Caco-2 (cell line): ENCODE measurements at regions not wholly inside any gene's neighbourhood (a gene's known extent, or its start where the extent isn't known, plus 50 kb on each side); places are given as distances from the start of the nearest gene placed in this dataset.

ENCODE experiments used
- BruUV-seq: library from RNA; stranded (reverse); fragments of 400-500 nt; replicated peaks from 2 replicates; lab custom pipeline; 2021; lab: Mats Ljungman, UMichigan
- CTCF ChIA-PET: fragments of 300-600 bp; sonication (Branson Sonifier 250); formaldehyde crosslinking; loops from one replicate; lab custom pipeline; 2022; ENCODE audit warnings: antibody characterized with exemption; lab: Charles Lee
- POLR2A ChIA-PET: fragments of 300-600 bp; sonication (Branson Sonifier 250); formaldehyde crosslinking; loops from one replicate; lab custom pipeline; 2022; ENCODE audit warnings: antibody characterized with exemption; lab: Charles Lee
- DNase-seq, 2 experiments: peaks; one replicate each; pipeline versions ENCODE4 v3.0.0 to v3.0.0-alpha.2; 2020 to 2022
- H3K27me3 ChIP-seq: replicated peaks from 2 replicates; pipeline ENCODE4 v1.6.0; 2011; ENCODE audit warnings: low read length; ENCODE audit not compliant: control insufficient read depth, insufficient read depth
- H3K36me3 ChIP-seq: 2 replicates; pipeline ENCODE4 v1.5.1; 2011; ENCODE audit warnings: low read length; ENCODE audit not compliant: control insufficient read depth, insufficient read depth
- H3K4me1 ChIP-seq: fragments of 250-450 bp; sonication (Bioruptor Pico); 2 replicates; pipeline ENCODE4 v1.5.1; 2020; ENCODE audit warnings: mild to moderate bottlenecking
- H3K4me3 ChIP-seq: 2 replicates; pipeline ENCODE4 v1.5.1; 2011; ENCODE audit warnings: low read depth, mild to moderate bottlenecking, control low read depth, low read length
- H3K9me3 ChIP-seq: fragments of 250-450 bp; sonication (Bioruptor Pico); 2 replicates; pipeline ENCODE4 v1.5.1; 2020; ENCODE audit warnings: mild to moderate bottlenecking, moderate library complexity
- H3K27ac Mint-ChIP-seq: one replicate; pipeline ENCODE4 v1.8.0; 2022; ENCODE audit warnings: mixed read lengths; ENCODE audit not compliant: unreplicated experiment
- H3K27me3 Mint-ChIP-seq: one replicate; pipeline ENCODE4 v1.8.0; 2022; ENCODE audit warnings: mixed read lengths; ENCODE audit not compliant: insufficient read depth, unreplicated experiment
- H3K36me3 Mint-ChIP-seq: one replicate; pipeline ENCODE4 v1.8.0; 2022; ENCODE audit warnings: mild to moderate bottlenecking, mixed read lengths; ENCODE audit not compliant: insufficient read depth, unreplicated experiment
- H3K4me1 Mint-ChIP-seq: one replicate; pipeline ENCODE4 v1.8.0; 2022; ENCODE audit warnings: low read depth, mixed read lengths; ENCODE audit not compliant: unreplicated experiment
- H3K4me3 Mint-ChIP-seq: one replicate; pipeline ENCODE4 v1.8.0; 2022; ENCODE audit warnings: mild to moderate bottlenecking, moderate library complexity, mixed read lengths; ENCODE audit not compliant: unreplicated experiment
- H3K9me3 Mint-ChIP-seq: one replicate; pipeline ENCODE4 v1.8.0; 2022; ENCODE audit warnings: mixed read lengths; ENCODE audit not compliant: unreplicated experiment
- intact Hi-C: fragments of 100-400 bp; cut with micrococcal nuclease; formaldehyde crosslinking; loops from one replicate; pipeline ENCODE4 v1.10.0; 2022; ENCODE audit not compliant: unreplicated experiment
- TF ChIP-seq, protein P1 (sequence below), 2 experiments: fragments of 200-600 bp in 1 of 2; IDR thresholded peaks; 1 replicate in 1 of 2; 2 replicates in 1 of 2; pipeline versions ENCODE4 v1.5.1 to v1.8.0; 2011 to 2022; ENCODE audit warnings: antibody characterized with exemption in 1 of 2, control low read depth in 1 of 2, inconsistent platforms in 1 of 2, low read depth in 1 of 2, low read length in 1 of 2, mild to moderate bottlenecking in 1 of 2, moderate library complexity in 1 of 2; ENCODE audit not compliant: insufficient read depth in 1 of 2, severe bottlenecking in 1 of 2, unreplicated experiment in 1 of 2

- no peak overlapping the region for H3K4me3 ChIP-seq
- no peaks in the 10 kb centered on the region for H3K36me3 ChIP-seq
- Mint-ChIP-seq H3K4me3 (no peak overlapping the region), H3K9me3 (no peaks in the 10 kb centered on the region), H3K27me3 (no peaks in the 10 kb centered on the region), H3K27ac (no peak overlapping the region), H3K36me3 (no peaks in the 10 kb centered on the region), H3K4me1 (no peaks in the 10 kb centered on the region)
- no peaks in the 10 kb centered on the region for H3K27me3 ChIP-seq
- intact Hi-C loops, result no loop called here
- ChIA-PET CTCF (no interaction called here), POLR2A (no interaction called here)
- no peaks in the 10 kb centered on the region for H3K9me3 ChIP-seq
- no peak for DNase-seq
- TF ChIP-seq, protein P1, sequence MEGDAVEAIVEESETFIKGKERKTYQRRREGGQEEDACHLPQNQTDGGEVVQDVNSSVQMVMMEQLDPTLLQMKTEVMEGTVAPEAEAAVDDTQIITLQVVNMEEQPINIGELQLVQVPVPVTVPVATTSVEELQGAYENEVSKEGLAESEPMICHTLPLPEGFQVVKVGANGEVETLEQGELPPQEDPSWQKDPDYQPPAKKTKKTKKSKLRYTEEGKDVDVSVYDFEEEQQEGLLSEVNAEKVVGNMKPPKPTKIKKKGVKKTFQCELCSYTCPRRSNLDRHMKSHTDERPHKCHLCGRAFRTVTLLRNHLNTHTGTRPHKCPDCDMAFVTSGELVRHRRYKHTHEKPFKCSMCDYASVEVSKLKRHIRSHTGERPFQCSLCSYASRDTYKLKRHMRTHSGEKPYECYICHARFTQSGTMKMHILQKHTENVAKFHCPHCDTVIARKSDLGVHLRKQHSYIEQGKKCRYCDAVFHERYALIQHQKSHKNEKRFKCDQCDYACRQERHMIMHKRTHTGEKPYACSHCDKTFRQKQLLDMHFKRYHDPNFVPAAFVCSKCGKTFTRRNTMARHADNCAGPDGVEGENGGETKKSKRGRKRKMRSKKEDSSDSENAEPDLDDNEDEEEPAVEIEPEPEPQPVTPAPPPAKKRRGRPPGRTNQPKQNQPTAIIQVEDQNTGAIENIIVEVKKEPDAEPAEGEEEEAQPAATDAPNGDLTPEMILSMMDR (IDR thresholded peaks at IDR 0.05; ENCODE audit: insufficient read depth in 1 of 2, low read depth in 1 of 2, low read length in 1 of 2, severe bottlenecking in 1 of 2, unreplicated experiment in 1 of 2), result no peak
- BruUV-seq, result no TSS peak
- H3K4me1 ChIP-seq, result no peaks in the 10 kb centered on the region
Observed at GRCh38 chr1:4064150-4064889, 164.2 kb upstream of the C1orf174 start.

DNA sequence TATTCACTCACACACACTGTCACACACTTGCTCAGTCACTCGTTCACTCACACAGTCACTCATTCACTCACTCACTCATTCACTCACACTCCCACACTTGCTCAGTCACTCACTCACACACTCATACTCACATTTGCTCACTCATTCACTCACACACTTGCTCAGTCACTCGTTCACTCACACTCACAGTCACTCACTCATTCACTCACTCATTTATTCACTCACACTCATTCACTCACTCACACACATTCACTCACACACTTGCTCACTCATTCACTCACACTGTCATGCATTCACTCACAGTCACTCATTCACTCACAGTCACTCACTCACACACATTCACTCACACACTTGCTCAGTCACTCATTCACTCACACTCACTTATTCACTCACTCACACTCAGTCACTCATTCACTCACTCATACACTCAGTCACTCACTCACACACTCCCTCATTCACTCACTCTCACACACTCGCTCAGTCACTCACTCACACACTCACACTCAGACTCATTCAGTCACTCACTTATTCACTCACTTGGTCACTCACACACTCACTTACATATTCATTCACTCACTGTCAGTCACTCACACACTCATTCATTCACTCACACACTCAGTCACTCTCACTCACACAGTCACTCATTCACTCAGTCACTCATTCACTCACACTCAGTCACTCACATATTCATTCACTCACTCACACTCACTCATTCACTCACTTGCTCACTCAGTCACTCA lies 167.0 kb upstream of the C1orf174 start:
- ChIA-PET CTCF (no interaction called here), POLR2A (no interaction called here)
- Histone ChIP-seq H3K4me3 (no peak overlapping the region), H3K27me3 (no peaks in the 10 kb centered on the region), H3K36me3 (no peaks in the 10 kb centered on the region), H3K4me1 (no peaks in the 10 kb centered on the region), H3K9me3 (no peaks in the 10 kb centered on the region)
- Mint-ChIP-seq H3K4me3 (no peak overlapping the region), H3K27ac (no peak overlapping the region), H3K27me3 (peaks cover 4% of the 10 kb centered on the region), H3K36me3 (no peaks in the 10 kb centered on the region), H3K9me3 (no peaks in the 10 kb centered on the region), H3K4me1 (no peaks in the 10 kb centered on the region)
- BruUV-seq, result no TSS peak
- DNase-seq, result no peak
- TF ChIP-seq, protein P1 (IDR thresholded peaks at IDR 0.05; ENCODE audit: insufficient read depth in 1 of 2, low read depth in 1 of 2, low read length in 1 of 2, severe bottlenecking in 1 of 2, unreplicated experiment in 1 of 2), result no peak
- intact Hi-C loops, result no loop called here

DNA sequence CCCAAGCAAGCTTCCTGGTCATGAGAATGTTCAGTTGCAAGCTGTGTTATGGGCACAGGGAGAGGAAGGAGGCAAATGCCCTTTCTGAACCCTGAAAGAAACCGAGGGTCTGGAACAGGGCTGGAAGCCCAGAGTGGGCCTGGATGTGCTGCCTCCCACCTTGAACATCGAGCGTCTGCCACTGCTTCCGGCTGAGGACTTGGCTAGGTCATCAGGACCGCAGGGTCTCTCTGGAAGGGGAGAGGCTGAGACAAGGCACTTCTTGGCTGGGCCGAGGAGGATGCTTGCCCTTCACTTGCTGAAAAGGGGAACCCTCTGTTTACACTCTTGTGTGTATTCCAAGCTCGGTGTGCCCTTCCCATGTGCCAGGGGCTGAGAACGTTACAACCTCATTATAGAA lies 168.0 kb upstream of the C1orf174 start:
- H3K36me3 Mint-ChIP-seq, result no peaks in the 10 kb centered on the region
- no peaks in the 10 kb centered on the region for H3K36me3 ChIP-seq
- TF ChIP-seq, protein P1 (IDR thresholded peaks at IDR 0.05; ENCODE audit: insufficient read depth in 1 of 2, low read depth in 1 of 2, low read length in 1 of 2, severe bottlenecking in 1 of 2, unreplicated experiment in 1 of 2), result no peak
- DNase-seq, result no peak
- no peaks in the 10 kb centered on the region for H3K4me1 Mint-ChIP-seq
- ChIA-PET POLR2A (no interaction called here), CTCF (no interaction called here)
- intact Hi-C loops, result no loop called here
- no peak overlapping the region for H3K4me3 ChIP-seq
- no peak overlapping the region for H3K27ac Mint-ChIP-seq
- no peaks in the 10 kb centered on the region for H3K9me3 Mint-ChIP-seq
- no peak overlapping the region for H3K4me3 Mint-ChIP-seq
- H3K27me3 ChIP-seq, result no peaks in the 10 kb centered on the region
- peaks cover 9% of the 10 kb centered on the region for H3K27me3 Mint-ChIP-seq
- no peaks in the 10 kb centered on the region for H3K4me1 ChIP-seq
- H3K9me3 ChIP-seq, result no peaks in the 10 kb centered on the region
- no TSS peak for BruUV-seq
